Neural progenitor cell (in vitro differentiated cells): ENCODE measurements at regions not wholly inside any gene's neighbourhood (a gene's known extent, or its start where the extent isn't known, plus 50 kb on each side); places are given as distances from the start of the nearest gene placed in this dataset.

Experiments
- EZH2 ChIP-seq: fragments of 200-600 bp; sonication (generic); IDR thresholded peaks from 2 replicates; pipeline ENCODE4 v1.6.1; 2017; ENCODE audit warnings: antibody characterized with exemption, mild to moderate bottlenecking, moderate library complexity
- TF ChIP-seq, protein P1 (sequence below): fragments of 200-600 bp; sonication (generic); IDR thresholded peaks from 2 replicates; pipeline ENCODE4 v1.5.1; 2017; ENCODE audit warnings: antibody characterized with exemption, mild to moderate bottlenecking

DNA sequence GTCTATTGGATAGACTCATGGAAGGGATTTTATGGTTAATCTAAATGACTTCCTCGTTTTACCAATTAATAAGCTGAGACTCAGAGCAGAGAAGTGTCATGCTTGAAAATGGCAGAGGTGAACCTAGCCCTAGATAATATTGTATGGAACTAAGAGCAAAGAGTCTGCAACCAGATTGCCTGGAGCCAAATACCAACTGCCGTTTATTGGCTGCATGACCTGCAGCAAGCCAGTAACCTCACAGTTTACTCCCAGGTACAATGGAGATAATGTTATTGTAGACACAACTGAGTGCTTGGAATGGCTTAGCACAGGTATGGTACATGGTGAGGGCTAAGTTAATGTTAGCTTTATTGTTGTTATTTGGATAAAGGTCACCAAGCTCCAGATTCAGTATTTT lies 84.6 kb upstream of the FAT3 start:
- TF ChIP-seq, protein P1, sequence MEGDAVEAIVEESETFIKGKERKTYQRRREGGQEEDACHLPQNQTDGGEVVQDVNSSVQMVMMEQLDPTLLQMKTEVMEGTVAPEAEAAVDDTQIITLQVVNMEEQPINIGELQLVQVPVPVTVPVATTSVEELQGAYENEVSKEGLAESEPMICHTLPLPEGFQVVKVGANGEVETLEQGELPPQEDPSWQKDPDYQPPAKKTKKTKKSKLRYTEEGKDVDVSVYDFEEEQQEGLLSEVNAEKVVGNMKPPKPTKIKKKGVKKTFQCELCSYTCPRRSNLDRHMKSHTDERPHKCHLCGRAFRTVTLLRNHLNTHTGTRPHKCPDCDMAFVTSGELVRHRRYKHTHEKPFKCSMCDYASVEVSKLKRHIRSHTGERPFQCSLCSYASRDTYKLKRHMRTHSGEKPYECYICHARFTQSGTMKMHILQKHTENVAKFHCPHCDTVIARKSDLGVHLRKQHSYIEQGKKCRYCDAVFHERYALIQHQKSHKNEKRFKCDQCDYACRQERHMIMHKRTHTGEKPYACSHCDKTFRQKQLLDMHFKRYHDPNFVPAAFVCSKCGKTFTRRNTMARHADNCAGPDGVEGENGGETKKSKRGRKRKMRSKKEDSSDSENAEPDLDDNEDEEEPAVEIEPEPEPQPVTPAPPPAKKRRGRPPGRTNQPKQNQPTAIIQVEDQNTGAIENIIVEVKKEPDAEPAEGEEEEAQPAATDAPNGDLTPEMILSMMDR, result no peak
- TF ChIP-seq EZH2, result no peak
